GM21390 (cell line): ENCODE measurements at regions not wholly inside any gene's neighbourhood (a gene's known extent, or its start where the extent isn't known, plus 50 kb on each side); places are given as distances from the start of the nearest gene placed in this dataset.

Experiments used
- ATAC-seq: cut with Tn5 transposase; IDR thresholded peaks from one replicate; pipeline ENCODE4 v1.9.1; 2021; ENCODE audit not compliant: unreplicated experiment

- no peak for ATAC-seq
Observed at GRCh38 chr3:159854500-159855124, 134.0 kb upstream of the IL12A start.

GRCh38 chr3:159855599-159856346 is 132.9 kb upstream of the IL12A start:
- no peak for ATAC-seq

GRCh38 chr3:159856590-159857104 is 132.0 kb upstream of the IL12A start:
- no peak for ATAC-seq

GRCh38 chr3:159857840-159858239 is 130.8 kb upstream of the IL12A start:
- no peak for ATAC-seq

GRCh38 chr3:159858650-159859049 is 130.0 kb upstream of the IL12A start:
- no peak for ATAC-seq

DNA sequence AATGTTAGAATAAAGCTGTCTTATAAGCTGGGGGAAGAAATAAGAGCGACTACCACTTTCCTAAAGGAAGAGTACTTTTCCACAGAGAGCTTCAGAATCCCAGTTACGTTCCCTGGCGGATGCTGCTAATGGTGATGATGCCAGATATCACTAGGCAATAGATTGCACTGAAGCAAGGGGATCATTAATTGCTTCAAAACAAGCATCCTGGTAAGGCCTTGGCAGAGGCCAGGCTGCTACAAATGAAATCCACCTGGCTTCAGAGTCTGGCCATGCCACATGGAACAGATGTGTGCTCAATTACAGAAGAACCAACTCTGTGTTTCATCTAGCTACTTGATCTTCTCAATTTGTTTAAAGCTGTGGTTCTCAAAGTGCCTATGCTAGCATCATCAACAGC is 129.2 kb upstream of the IL12A start:
- ATAC-seq: no peak

GRCh38 chr3:159859836-159860235 is 128.8 kb upstream of the IL12A start:
- ATAC-seq: no peak

DNA sequence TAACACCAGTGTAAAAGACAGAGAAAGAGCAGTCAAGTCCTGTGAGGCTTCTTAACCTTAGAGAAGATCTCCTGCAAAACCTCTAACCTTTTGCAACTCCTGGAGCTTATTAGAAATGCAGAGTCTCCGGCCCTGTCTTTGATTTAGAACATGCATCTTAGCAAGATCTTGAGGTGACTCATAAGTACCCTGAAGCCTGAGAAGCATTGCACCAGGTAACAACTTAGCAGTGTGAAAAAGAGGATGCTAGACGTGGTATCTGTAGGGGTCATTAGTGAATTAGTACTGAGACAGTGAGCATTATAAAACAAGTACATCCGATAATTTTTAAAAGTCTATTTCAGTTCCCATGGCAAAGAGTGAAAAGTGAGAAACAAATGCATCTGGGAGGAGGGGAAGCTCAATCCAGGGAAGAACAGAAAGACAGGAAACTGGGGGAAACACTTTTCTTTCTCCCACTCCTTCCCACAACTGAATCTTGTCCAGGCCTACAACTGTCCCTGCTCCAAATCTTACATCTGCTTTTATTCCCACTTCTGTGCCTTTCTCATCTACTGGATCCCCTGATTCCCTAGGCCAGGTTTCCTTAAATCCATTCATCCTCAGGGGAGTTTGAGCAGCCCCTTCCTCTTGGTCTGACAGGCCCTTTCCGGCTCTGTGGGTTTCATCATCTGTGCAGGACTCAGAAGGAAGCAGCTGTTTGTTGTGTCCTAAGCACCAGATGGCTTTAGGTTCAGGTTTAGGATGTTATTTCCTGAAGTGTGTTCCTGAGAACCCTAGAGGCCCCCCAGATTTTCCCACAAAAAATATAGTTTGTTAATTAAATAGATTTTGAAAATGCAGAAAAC is 128.1 kb upstream of the IL12A start:
- ATAC-seq: no peak

DNA sequence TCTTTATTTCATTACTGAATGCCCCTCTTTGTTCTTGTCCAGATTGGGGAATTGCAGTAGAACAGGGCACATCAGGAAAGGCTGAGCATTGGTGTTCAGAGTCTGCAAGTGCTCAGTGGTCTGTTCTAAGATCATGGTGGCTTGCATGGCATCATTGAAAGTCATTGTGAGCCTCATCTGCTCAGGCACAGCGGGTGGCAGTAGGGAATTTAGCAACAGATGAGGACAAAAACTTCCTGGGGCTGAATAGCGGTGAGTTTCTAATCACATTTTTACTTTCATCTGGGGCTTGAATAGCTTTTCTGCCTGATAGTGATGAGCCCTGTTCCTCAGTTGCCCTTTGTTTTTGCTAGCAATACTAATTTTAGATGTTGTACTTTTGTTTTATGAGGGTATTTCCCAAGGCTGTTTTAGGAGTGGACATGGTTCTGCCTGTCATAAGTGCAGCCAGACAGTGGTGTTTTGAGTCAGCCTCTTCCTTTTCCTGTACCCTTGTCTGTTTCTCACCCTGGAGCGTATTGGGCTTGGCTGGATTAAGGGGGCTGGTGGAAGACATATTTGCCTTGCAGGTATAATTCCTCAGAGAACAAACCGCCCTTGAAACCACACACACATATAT is 127.2 kb upstream of the IL12A start:
- peak; percentile 60 for ATAC-seq

DNA sequence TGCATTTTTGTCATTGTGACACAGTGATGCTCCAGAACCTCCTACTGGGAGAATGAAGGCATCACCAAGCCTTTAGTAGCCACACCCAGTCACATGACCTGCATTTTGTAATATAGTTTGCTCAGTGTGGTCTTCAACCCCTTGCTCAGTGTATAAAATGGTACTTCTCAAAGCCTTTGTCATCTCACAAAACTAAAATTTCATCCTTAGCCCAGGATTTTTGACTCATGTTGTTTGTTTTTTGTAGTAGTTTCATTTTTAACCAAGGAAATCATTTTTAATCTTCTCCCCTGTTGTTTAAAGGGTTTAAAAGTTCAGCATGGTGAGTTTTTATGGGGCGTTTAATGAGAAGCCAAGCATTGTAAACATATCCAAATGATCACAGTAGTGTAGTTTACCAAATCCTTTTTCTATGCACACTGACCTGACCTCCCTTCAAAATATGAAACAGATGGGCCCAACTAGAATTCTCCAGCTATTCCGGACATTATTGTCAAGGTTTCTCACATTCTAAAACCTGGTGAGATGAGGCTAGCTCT is 123.5 kb upstream of the IL12A start:
- no peak for ATAC-seq

DNA sequence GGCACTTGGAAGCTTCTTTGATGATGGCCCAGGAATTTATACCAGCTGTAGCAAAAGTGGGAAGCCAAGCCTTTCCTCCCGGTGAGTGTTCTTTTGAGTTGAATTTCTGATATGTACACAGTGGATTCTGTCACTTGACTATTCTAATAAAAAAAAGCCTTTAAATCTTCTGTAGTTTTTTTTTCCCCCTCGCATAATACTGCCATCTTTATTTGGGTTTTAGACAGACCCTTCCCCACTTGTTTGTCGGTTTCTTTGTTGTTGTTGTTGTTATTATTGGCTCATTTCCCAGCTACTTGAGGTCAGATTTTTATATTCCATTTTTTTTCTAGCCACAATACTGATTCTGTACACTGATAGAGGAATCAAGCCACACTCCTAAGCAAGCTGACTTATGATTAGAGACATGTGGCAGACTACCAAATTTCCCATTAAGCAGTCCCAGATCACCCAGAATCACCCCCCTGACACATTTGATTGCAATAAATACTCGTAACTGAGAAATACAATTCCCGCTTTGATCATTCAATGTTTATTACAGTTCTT is 122.4 kb upstream of the IL12A start:
- no peak for ATAC-seq

DNA sequence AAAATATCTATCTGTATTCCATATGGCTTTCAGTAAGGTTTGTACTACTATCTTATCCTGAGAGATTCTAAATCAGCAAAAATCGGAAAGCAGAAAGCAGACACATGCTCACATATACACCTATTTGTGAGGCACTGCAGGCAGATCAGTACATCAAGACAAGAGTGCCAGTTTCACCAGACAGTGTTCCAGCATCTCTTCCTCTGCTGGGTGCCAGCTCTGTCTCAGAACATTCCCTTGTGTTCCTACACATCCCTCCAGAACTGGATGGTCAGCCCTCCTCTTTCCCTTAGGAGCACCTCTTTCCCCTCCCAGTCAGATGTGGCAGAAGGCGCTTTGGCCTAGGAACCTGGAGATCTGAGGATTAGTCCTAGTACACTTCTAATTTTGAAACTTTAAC is 121.3 kb upstream of the IL12A start:
- ATAC-seq: no peak

- no peak for ATAC-seq
Observed at GRCh38 chr3:159870723-159871122, 117.9 kb upstream of the IL12A start.

- peak; percentile 67 for ATAC-seq
Observed at GRCh38 chr3:159872374-159873109, 116.1 kb upstream of the IL12A start.

DNA sequence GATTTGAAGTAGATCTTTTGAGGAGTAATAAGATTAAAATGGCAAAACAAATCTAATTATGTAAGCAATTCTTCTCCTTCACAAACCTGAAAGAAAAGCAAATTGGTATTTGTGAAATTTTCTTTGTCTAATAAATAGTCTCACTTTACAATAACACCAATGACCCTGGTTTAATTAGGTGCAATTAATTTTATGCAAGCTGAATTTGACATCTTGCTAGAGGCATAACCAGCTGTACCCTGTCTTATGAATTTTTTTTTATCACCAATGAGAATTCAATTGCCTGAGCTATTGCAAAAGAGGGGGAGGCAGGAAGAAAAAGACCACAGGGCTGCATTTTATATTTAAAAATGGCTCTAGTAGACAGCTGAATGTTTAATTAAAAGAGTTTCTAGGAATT is 113.5 kb upstream of the IL12A start:
- no peak for ATAC-seq

DNA sequence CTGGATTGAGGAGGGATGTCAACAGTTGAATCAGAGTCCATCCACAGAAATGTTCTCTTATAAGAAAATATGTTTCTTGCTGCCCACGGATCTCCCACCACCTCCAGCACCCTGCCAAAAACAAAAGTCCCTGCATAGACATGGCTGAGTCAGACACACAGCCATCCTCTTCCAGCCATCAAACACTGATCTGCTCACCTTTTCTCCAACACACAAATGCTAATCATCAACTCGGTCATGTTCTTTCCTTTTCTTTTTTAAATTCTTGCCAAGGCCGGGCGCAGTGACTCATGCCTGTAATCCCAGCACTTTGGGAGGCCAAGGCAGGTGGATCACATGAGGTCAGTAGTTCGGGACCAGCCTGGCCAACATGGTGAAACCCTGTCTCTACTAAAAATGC is 110.7 kb upstream of the IL12A start:
- ATAC-seq: no peak

DNA sequence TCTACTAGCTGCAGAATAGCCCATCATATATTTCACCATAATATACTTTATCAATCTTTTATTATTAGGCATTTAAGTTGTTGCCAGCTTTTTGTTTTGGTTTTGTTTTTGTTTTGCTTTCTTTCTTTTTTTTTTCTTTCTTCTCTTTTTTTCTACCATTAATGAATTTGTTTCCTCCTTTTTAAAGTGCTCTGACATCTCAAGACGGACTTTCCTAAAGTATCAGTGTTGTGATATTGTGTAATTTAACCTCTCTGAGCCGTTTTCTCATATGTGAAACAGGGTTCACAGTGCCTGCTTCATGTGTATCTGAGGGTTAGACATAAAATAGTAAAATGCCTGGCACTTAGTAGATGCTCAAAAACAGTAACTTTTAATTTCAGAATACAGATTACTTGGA is 109.5 kb upstream of the IL12A start:
- ATAC-seq: no peak

GRCh38 chr3:159879598-159879997 is 109.0 kb upstream of the IL12A start:
- ATAC-seq: no peak

GRCh38 chr3:159881208-159881607 is 107.4 kb upstream of the IL12A start:
- no peak for ATAC-seq

DNA sequence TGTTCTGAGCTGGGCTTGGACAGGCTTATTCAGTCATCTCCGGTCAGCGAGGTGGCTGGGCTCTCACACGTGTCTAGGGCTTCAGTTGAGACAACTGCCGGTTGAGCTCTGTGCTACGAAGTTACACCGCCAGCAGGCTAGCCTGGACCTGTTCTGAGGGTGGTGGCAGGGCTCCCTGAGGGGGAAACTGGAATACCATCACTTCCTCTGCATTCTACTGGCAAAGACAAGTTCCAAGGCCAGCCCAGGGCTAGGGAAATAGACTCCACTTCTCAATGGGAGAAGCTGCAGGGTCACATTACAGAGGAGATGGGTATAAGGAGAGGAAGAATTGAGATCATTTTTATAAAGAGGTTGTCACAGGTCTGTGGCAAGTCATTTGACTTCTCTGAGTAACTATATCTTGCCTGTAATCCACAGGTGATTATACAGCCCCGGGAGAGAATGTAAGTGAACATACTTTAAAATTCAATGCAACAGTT is 106.8 kb upstream of the IL12A start:
- no peak for ATAC-seq
